HepG2 (cell line): ENCODE measurements at regions not wholly inside any gene's neighbourhood (a gene's known extent, or its start where the extent isn't known, plus 50 kb on each side); places are given as distances from the start of the nearest gene placed in this dataset.

Source experiments
- ATAC-seq: fragments of 200-7000 bp; cut with Tn5 transposase; 3 replicates; pipeline ENCODE4 v1.9.1; 2020; ENCODE audit warnings: mild to moderate bottlenecking, moderate library complexity
- BruUV-seq: library from RNA; stranded (reverse); fragments of 400-500 nt; replicated peaks from 2 replicates; lab custom pipeline; 2021; lab: Mats Ljungman, UMichigan
- CTCF ChIA-PET: fragments of 300-600 bp; formaldehyde crosslinking; extraction: SDS; loops from one replicate; lab custom pipeline; 2021; ENCODE audit warnings: low total read pairs, inconsistent platforms, low intra/inter-chr PET ratio; lab: Yijun Ruan, JAX
- POLR2A ChIA-PET: fragments of 350-600 bp; sonication (Branson Sonifier 250); formaldehyde crosslinking; loops from one replicate; lab custom pipeline; 2020; ENCODE audit warnings: antibody characterized with exemption, inconsistent platforms; lab: Yijun Ruan, JAX
- DNase-seq: peaks from one replicate; pipeline ENCODE4 v3.0.0-alpha.2; 2015; ENCODE audit warnings: low spot score
- FAIRE-seq: peaks from 3 replicates; lab custom pipeline; 2011; peaks lifted over from hg19 to GRCh38; lab: Jason Lieb, UNC
- H2AFZ ChIP-seq: one replicate; pipeline ENCODE4 v1.6.1; 2011; ENCODE audit warnings: low read length, inconsistent platforms
- H3K27ac ChIP-seq: fragments of 300-600 bp; 3 replicates; pipeline ENCODE4 v1.8.0; 2011; ENCODE audit warnings: mixed run types, mild to moderate bottlenecking, mixed read lengths, low read length, inconsistent platforms; ENCODE audit not compliant: insufficient read depth; ENCODE audit errors: extremely low read length
- H3K27me3 ChIP-seq, 2 experiments: fragments of 200-600 bp in 1 of 2; 2 replicates in 1 of 2; 3 replicates in 1 of 2; pipeline versions ENCODE4 v1.6.0 to v1.8.0; 2011; ENCODE audit warnings: low read length in 2 of 2, mild to moderate bottlenecking in 2 of 2, moderate library complexity in 2 of 2, inconsistent platforms in 1 of 2; ENCODE audit not compliant: insufficient read depth in 2 of 2, control insufficient read depth in 1 of 2
- H3K36me3 ChIP-seq, 2 experiments: fragments of 200-600 bp in 1 of 2; replicated peaks in 1 of 2; 2 replicates in 1 of 2; 3 replicates in 1 of 2; pipeline versions ENCODE4 v1.5.1 to v1.8.0; 2011; ENCODE audit warnings: low read length in 2 of 2, inconsistent platforms in 1 of 2; ENCODE audit not compliant: insufficient read depth in 2 of 2, control insufficient read depth in 1 of 2
- H3K4me1 ChIP-seq: 2 replicates; pipeline ENCODE4 v1.5.1; 2012; ENCODE audit warnings: low read length, inconsistent platforms; ENCODE audit not compliant: insufficient read depth
- H3K4me2 ChIP-seq: 2 replicates; pipeline ENCODE4 v1.6.0; 2011; ENCODE audit warnings: low read depth, low read length, inconsistent platforms
- H3K4me3 ChIP-seq, 3 experiments: fragments of 200-600 bp in 1 of 3; sonication (generic), shearing (Covaris generic) in 1 of 3; replicated peaks in 1 of 3; 2 replicates each; pipeline ENCODE4 v1.5.1; 2011 to 2016; ENCODE audit warnings: low read length in 3 of 3, inconsistent platforms in 2 of 3, low read depth in 2 of 3, mild to moderate bottlenecking in 2 of 3, control low read depth in 1 of 3, mixed read lengths in 1 of 3; ENCODE audit not compliant: insufficient read depth in 1 of 3
- H3K79me2 ChIP-seq: one replicate; pipeline ENCODE4 v1.6.1; 2011; ENCODE audit warnings: low read length, inconsistent platforms; ENCODE audit not compliant: insufficient read depth
- H3K9ac ChIP-seq: 2 replicates; pipeline ENCODE4 v1.6.0; 2011; ENCODE audit warnings: mild to moderate bottlenecking, low read depth, low read length, inconsistent platforms; ENCODE audit not compliant: insufficient read depth
- H3K9me3 ChIP-seq: 2 replicates; pipeline ENCODE4 v1.5.1; 2012; ENCODE audit warnings: mild to moderate bottlenecking, low read length
- H4K20me1 ChIP-seq: 2 replicates; pipeline ENCODE4 v1.6.0; 2011; ENCODE audit warnings: inconsistent platforms, mild to moderate bottlenecking, low read length, moderate library complexity; ENCODE audit not compliant: insufficient read depth
- CSRNP1 ChIP-seq: sonication (generic); formaldehyde crosslinking; IDR thresholded peaks from 2 replicates; pipeline ENCODE4 v1.8.1; 2023; ENCODE audit warnings: mild to moderate bottlenecking, missing genetic modification reagents
- HMGA1 ChIP-seq: sonication (generic); formaldehyde crosslinking; conservative IDR thresholded peaks from 2 replicates; pipeline ENCODE4 v1.4.0; 2020; ENCODE audit warnings: missing genetic modification reagents
- RAD21 ChIP-seq: fragments of 450-650 bp; formaldehyde crosslinking; IDR thresholded peaks from 2 replicates; pipeline ENCODE4 v1.5.0; 2020; ENCODE audit warnings: mild to moderate bottlenecking
- ZBTB2 ChIP-seq: sonication (generic); formaldehyde crosslinking; IDR thresholded peaks from 2 replicates; pipeline ENCODE4 v1.8.0; 2022; ENCODE audit warnings: low read depth, missing genetic modification reagents
- ZBTB42 ChIP-seq: sonication (generic); formaldehyde crosslinking; IDR thresholded peaks from 2 replicates; pipeline ENCODE4 v1.5.0; 2020; ENCODE audit warnings: mild to moderate bottlenecking, missing genetic modification reagents
- WGBS: methylation state at CpG from one replicate; pipeline ENCODE4 v1.1.6; 2017; ENCODE audit warnings: low lambda C conversion rate; 5-methylcytosine and 5-hydroxymethylcytosine counted together
- in situ Hi-C: cut with HindIII; loops from 2 replicates; pipeline ENCODE4 v1.10.0; 2017; ENCODE audit warnings: low pct_unique_long_range_greater_than_20kb; ENCODE audit not compliant: extremely low pct_ligation_motif_present
- intact Hi-C: fragments of 100-400 bp; cut with micrococcal nuclease; formaldehyde crosslinking; loops from one replicate; pipeline ENCODE4 v1.10.0; 2022; ENCODE audit not compliant: unreplicated experiment
- TF ChIP-seq, protein P1 (sequence below): sonication (generic); formaldehyde crosslinking; conservative IDR thresholded peaks from 2 replicates; pipeline ENCODE4 v1.8.1; 2023; ENCODE audit warnings: missing genetic modification reagents
- TF ChIP-seq, protein P2 (sequence below): IDR thresholded peaks from 2 replicates; pipeline ENCODE4 v1.6.1; 2016
- TF ChIP-seq, protein P3 (sequence below): sonication (generic); formaldehyde crosslinking; IDR thresholded peaks from 2 replicates; pipeline ENCODE4 v1.4.0; 2020; ENCODE audit warnings: mild to moderate bottlenecking, missing genetic modification reagents
- TF ChIP-seq, protein P4 (sequence below): sonication (generic); formaldehyde crosslinking; IDR thresholded peaks from 2 replicates; pipeline ENCODE4 v1.9.0; 2022; ENCODE audit warnings: missing genetic modification reagents, mild to moderate bottlenecking, borderline replicate concordance

GRCh38 chr10:59020502-59020901, 155.9 kb upstream of the PHYHIPL start:
- ChIA-PET CTCF (no interaction called here), POLR2A (interaction anchor here (1.2 to 1.5 kb wide), 3 partner anchors 13 to 53 kb away, joined by 3 to 5 read pairs (median 3); no protein-coding TSS in a partner anchor)
- no TSS peak for BruUV-seq
- Histone ChIP-seq H3K9me3 (no peaks in the 10 kb centered on the region), H3K27me3 (no peaks in the 10 kb centered on the region), H2AFZ (no peak overlapping the region), H3K4me1 (peaks cover 31% of the 10 kb centered on the region), H3K4me2 (no peak overlapping the region), H3K4me3 (no peak overlapping the region), H3K27ac (no peak overlapping the region), H3K36me3 (no peaks in the 10 kb centered on the region; a peak in 1 of 5 replicates), H3K79me2 (no peaks in the 10 kb centered on the region), H3K9ac (no peak overlapping the region), H4K20me1 (no peaks in the 10 kb centered on the region)
- in situ Hi-C loops, result no loop called here
- WGBS, result 98% methylated on average over 4 of the region's 4 CpGs
- intact Hi-C loops, result no loop called here
- DNase-seq (no peak), ATAC-seq (no peak), FAIRE-seq (no peak)
- TF ChIP-seq, protein P1, sequence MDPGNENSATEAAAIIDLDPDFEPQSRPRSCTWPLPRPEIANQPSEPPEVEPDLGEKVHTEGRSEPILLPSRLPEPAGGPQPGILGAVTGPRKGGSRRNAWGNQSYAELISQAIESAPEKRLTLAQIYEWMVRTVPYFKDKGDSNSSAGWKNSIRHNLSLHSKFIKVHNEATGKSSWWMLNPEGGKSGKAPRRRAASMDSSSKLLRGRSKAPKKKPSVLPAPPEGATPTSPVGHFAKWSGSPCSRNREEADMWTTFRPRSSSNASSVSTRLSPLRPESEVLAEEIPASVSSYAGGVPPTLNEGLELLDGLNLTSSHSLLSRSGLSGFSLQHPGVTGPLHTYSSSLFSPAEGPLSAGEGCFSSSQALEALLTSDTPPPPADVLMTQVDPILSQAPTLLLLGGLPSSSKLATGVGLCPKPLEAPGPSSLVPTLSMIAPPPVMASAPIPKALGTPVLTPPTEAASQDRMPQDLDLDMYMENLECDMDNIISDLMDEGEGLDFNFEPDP (CRISPR knock-in tag), result no peak
- TF ChIP-seq ZBTB42 (CRISPR knock-in tag) (no peak), RAD21 (CRISPR knock-in tag) (no peak), CSRNP1 (CRISPR knock-in tag) (no peak), HMGA1 (CRISPR knock-in tag) (no peak), ZBTB2 (CRISPR knock-in tag) (no peak)
- TF ChIP-seq, protein P2, sequence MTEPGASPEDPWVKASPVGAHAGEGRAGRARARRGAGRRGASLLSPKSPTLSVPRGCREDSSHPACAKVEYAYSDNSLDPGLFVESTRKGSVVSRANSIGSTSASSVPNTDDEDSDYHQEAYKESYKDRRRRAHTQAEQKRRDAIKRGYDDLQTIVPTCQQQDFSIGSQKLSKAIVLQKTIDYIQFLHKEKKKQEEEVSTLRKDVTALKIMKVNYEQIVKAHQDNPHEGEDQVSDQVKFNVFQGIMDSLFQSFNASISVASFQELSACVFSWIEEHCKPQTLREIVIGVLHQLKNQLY, result no peak
- TF ChIP-seq, protein P3, sequence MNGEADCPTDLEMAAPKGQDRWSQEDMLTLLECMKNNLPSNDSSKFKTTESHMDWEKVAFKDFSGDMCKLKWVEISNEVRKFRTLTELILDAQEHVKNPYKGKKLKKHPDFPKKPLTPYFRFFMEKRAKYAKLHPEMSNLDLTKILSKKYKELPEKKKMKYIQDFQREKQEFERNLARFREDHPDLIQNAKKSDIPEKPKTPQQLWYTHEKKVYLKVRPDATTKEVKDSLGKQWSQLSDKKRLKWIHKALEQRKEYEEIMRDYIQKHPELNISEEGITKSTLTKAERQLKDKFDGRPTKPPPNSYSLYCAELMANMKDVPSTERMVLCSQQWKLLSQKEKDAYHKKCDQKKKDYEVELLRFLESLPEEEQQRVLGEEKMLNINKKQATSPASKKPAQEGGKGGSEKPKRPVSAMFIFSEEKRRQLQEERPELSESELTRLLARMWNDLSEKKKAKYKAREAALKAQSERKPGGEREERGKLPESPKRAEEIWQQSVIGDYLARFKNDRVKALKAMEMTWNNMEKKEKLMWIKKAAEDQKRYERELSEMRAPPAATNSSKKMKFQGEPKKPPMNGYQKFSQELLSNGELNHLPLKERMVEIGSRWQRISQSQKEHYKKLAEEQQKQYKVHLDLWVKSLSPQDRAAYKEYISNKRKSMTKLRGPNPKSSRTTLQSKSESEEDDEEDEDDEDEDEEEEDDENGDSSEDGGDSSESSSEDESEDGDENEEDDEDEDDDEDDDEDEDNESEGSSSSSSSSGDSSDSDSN (CRISPR knock-in tag), result no peak
- TF ChIP-seq, protein P4, sequence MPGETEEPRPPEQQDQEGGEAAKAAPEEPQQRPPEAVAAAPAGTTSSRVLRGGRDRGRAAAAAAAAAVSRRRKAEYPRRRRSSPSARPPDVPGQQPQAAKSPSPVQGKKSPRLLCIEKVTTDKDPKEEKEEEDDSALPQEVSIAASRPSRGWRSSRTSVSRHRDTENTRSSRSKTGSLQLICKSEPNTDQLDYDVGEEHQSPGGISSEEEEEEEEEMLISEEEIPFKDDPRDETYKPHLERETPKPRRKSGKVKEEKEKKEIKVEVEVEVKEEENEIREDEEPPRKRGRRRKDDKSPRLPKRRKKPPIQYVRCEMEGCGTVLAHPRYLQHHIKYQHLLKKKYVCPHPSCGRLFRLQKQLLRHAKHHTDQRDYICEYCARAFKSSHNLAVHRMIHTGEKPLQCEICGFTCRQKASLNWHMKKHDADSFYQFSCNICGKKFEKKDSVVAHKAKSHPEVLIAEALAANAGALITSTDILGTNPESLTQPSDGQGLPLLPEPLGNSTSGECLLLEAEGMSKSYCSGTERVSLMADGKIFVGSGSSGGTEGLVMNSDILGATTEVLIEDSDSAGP (CRISPR knock-in tag), result no peak
